ENCODE measurements at regions not wholly inside any gene's neighbourhood (a gene's known extent, or its start where the extent isn't known, plus 50 kb on each side); places are given as distances from the start of the nearest gene placed in this dataset.

DNA sequence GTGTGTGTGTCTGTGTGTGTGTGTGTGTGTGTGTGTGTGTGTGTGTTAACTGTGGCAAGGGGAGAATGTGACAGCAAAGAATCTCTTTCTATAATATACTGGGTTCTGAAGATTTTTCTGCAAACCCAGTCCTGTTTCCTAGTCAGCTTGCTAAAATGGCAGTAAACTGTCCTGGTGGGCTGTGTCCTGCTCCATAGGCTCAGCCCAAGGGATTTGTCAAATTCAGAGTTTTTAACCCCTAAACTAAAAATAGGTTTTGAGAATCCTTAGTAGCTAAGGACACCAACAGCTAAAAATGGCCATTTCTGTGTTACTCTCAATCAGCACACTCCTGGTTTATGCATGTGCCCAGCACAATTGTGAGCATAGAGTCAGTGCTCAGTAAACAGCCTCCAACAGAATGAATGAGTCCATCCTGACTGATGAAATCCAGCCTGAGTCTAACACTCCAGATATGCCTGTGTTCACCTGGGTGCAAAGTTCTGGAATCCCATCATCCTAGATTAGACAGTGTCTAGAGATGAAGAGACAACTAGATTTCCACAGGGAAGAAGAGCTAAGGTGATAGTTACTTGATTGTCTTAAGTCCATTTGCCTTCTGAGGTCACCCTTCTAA is 192.6 kb downstream of the TTC6 start:
- H3K36me3 ChIP-seq (ENCODE audit: control insufficient read depth in 2 of 2, extremely low read depth in 1 of 2, insufficient read depth in 2 of 2, low read length in 2 of 2), result no peaks in the 10 kb centered on the region
- H3K27ac ChIP-seq (ENCODE audit: insufficient read depth, low read depth, low read length), result no peak overlapping the region
- H3K4me3 ChIP-seq (replicated peaks in 1 of 3; ENCODE audit: insufficient read depth in 1 of 3, low read depth in 1 of 3, low read length in 3 of 3), result no peak overlapping the region
- H4K20me1 ChIP-seq (replicated peaks; ENCODE audit: control insufficient read depth, extremely low read depth, insufficient read depth, low read length), result no peaks in the 10 kb centered on the region
- H3K27me3 ChIP-seq (ENCODE audit: control insufficient read depth in 2 of 2, insufficient read depth in 2 of 2, low read length in 2 of 2), result no peaks in the 10 kb centered on the region
- H3K9ac ChIP-seq (replicated peaks; ENCODE audit: extremely low read depth, insufficient read depth, low read length), result no peak overlapping the region
- intact Hi-C loops (cut with micrococcal nuclease) (no loop called here), dilution Hi-C loops (cut with MboI; ENCODE audit: extremely low pct_ligation_motif_present, low sequenced_read_pairs) (no loop called here)
- H2AFZ ChIP-seq (ENCODE audit: low read depth, low read length), result no peak overlapping the region
- ChIA-PET CTCF (no interaction called here), POLR2A (no interaction called here)
- FAIRE-seq (no peak), DNase-seq (ENCODE audit: low read depth, low spot score) (no peak)
- no peak for TF ChIP-seq FOS (IDR thresholded peaks at IDR 0.05; ENCODE audit: borderline replicate concordance, insufficient read depth, low read length)
- no peak for TF ChIP-seq CTCF (IDR thresholded peaks at IDR 0.05; ENCODE audit: extremely low read depth in 1 of 2, insufficient read depth in 1 of 2, low read depth in 1 of 2, low read length in 2 of 2)
- no peak for TF ChIP-seq MYC (IDR thresholded peaks at IDR 0.05; ENCODE audit: low read depth, low read length)
- no peak for TF ChIP-seq EZH2 (IDR thresholded peaks at IDR 0.05; ENCODE audit: borderline replicate concordance, low read depth, low read length, severe bottlenecking)
- no peak for TF ChIP-seq POLR2A (IDR thresholded peaks at IDR 0.05; ENCODE audit: low read depth, low read length)
- no peak for TF ChIP-seq GATA2 (IDR thresholded peaks at IDR 0.05; ENCODE audit: insufficient read depth, insufficient read length, low read depth, low read length)
- no peak for TF ChIP-seq MAX (IDR thresholded peaks at IDR 0.05; ENCODE audit: insufficient read depth, insufficient read length)
- TF ChIP-seq POLR2AphosphoS5 (IDR thresholded peaks at IDR 0.05; ENCODE audit: insufficient read depth, low read depth, low read length), result no peak
- no peak for TF ChIP-seq JUN (IDR thresholded peaks at IDR 0.05; ENCODE audit: borderline replicate concordance, insufficient read depth, insufficient read length, low read depth)
- no peaks in the 10 kb centered on the region for H3K9me1 ChIP-seq (replicated peaks; ENCODE audit: control insufficient read depth, extremely low read depth, insufficient read depth, low read length)
- H3K79me2 ChIP-seq (ENCODE audit: control insufficient read depth, insufficient read depth, low read length), result no peaks in the 10 kb centered on the region
- H3K4me2 ChIP-seq (ENCODE audit: insufficient read depth, low read length), result no peak overlapping the region
- H3K9me3 ChIP-seq (replicated peaks; ENCODE audit: control insufficient read depth, insufficient read depth, low read length), result no peaks in the 10 kb centered on the region
- no TSS peak for BruUV-seq (replicated peaks)
- no peaks in the 10 kb centered on the region for H3K4me1 ChIP-seq (ENCODE audit: control insufficient read depth, extremely low read depth, insufficient read depth, low read length)
